ENCODE measurements at regions not wholly inside any gene's neighbourhood (a gene's known extent, or its start where the extent isn't known, plus 50 kb on each side); places are given as distances from the start of the nearest gene placed in this dataset.
A peak's percentile ranks its signal among the peaks of the same experiment; 100 is the strongest.

DNA sequence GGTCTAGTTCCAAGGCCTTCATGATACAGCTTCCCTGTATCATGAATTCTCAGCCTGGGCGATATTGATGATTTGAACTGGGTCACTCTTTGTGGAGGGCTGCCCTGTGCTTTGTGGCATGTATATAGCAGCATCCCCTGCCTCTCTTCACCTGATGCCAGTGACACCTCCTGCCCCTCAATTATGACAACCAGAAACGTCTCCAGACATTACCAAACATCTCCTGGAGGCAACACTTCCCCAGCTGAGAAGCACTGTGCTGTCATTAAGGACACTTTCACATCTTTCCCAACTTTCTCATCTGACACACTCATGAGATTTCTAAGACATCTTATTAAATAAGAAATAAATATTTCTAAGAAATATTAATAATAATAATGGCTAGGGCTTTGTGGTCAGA lies 315.3 kb downstream of the BCL11B start:
- ATAC-seq (ENCODE audit: low FRiP score) (peak; percentile 1), DNase-seq (ENCODE audit: low spot score) (no peak)
- no peak for TF ChIP-seq CTCF (IDR thresholded peaks at IDR 0.05)

- peak; percentile 85 for ATAC-seq (ENCODE audit: low FRiP score)
- TF ChIP-seq CTCF (IDR thresholded peaks at IDR 0.05) = no peak
- peak; percentile 72 for DNase-seq (ENCODE audit: low spot score)
These were observed 314.6 kb downstream of the BCL11B start for GRCh38 chr14:98957211-98958047.

DNA sequence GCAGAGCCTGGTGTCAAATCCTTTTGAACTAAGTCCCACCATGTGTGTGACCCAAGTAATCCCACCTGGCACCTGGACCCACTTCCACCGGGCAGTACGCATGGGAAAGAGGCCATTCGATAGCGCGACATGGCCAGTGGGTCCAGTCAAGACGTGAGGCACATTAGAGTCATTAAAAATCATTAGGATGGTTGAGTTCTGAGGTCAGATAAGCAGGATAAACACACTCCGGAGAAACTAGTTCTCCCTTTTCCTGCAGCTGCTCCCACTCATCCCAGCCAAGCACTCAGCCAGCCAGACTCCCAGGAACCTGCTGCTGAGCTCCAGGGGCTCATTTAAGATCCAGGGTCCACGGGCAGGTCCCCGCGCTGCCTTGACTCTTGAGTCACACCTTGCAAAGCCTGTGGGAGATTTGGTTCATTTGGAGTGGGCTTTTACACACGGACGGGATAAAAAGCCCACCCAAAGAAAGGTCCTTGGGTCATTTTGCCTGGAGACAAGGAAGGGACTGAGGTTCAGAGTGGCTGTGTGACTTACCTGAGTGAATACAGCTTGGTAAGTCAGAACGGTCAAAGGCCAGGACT lies 313.9 kb downstream of the BCL11B start:
- DNase-seq (ENCODE audit: low spot score) (no peak), ATAC-seq (ENCODE audit: low FRiP score) (no peak)
- TF ChIP-seq CTCF (IDR thresholded peaks at IDR 0.05) = no peak

DNA sequence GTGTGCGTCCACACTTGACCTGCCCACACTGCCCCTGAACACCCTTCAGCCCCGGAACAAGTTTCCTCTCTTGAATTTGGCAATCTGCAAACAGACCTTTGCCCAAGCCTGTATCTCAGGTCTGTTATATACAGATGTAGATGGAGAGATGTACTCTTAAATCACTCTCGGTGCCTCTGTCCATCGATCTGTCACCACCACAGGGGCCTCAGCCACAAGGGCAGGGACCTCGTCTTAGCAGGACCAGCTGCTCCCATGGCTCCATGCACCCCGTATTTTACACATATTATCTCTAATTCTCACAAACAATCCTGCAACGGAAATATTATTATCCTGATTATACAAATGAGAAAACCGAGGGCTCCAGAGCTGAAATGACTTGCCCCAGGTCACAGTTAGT lies 313.4 kb downstream of the BCL11B start:
- TF ChIP-seq CTCF (IDR thresholded peaks at IDR 0.05) = no peak
- no peak for ATAC-seq (ENCODE audit: low FRiP score)
- DNase-seq (ENCODE audit: low spot score) = no peak

DNA sequence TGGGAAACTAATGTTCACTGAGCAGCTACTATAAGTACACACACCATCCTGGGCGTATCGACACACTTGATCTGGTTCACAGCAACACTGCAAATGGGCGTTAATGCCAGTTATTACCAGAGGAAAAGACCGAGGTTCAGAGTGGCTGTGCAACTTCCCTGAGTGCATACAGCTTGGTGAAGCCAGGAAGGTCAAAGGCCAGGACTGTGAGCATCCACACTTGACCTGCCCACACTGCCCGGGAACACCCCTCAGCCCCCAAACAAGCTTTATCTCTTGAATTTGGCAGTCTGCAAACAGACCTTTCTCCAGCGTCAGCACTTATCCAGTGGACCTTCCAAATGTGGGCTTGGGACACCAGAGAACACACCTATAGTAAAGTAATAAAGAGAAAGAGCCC lies 312.6 kb downstream of the BCL11B start:
- DNase-seq (ENCODE audit: low spot score) (no peak), ATAC-seq (ENCODE audit: low FRiP score) (no peak)
- TF ChIP-seq CTCF (IDR thresholded peaks at IDR 0.05) = no peak

DNA sequence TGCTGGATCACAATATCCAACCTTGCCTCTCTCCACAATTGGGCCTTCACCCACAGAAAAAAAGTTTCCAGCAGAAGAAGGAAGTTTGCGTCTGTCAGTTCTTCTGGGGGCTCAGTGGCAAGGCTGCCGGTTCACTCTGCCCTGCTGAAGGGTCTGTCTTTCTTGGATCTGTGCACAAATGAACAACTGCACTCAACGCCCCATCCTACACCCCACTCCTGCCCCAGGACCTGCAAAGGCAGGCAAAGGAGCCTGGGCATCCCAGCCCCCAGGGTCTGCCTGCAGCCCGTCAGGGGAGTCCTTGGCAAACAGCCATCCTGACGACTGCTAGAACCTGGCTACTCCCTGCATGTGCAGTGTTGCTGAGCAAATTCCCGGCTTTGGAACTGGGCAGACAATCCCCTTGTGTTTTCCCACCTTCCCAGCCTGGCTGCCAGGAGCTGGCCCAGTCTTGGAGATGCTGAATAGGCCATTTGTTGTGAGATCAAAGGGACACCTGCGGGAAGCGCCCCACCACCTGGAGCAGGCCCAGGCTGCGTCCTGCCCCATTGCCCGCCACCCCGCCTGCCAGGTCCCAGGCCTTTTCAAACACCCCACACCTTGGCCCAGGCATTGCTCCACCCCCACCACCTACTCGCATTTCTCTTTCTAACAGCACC lies 311.9 kb downstream of the BCL11B start:
- DNase-seq (ENCODE audit: low spot score) (no peak), ATAC-seq (ENCODE audit: low FRiP score) (no peak)

More for the DNA sequence above, 311.9 kb downstream of the BCL11B start:
- TF ChIP-seq CTCF (IDR thresholded peaks at IDR 0.05) = no peak

All from omental fat pad (tissue), 3 donors.